GM12873 (cell line): ENCODE measurements at regions not wholly inside any gene's neighbourhood (a gene's known extent, or its start where the extent isn't known, plus 50 kb on each side); places are given as distances from the start of the nearest gene placed in this dataset.

ENCODE experiments used
- CTCF ChIP-seq: IDR thresholded peaks from 2 replicates; pipeline ENCODE4 v1.5.1; 2012; ENCODE audit warnings: low read depth, mild to moderate bottlenecking, moderate library complexity, low read length, control low read depth; ENCODE audit not compliant: insufficient read depth; ENCODE audit errors: missing control alignments

- TF ChIP-seq CTCF, result no peak
These were observed 216.1 kb upstream of the THUMPD2 start for GRCh38 chr2:39995005-39995737.

- TF ChIP-seq CTCF, result no peak
These were observed 215.1 kb upstream of the THUMPD2 start for GRCh38 chr2:39994151-39994550.

GRCh38 chr2:39991298-39991697, 212.2 kb upstream of the THUMPD2 start:
- no peak for TF ChIP-seq CTCF

GRCh38 chr2:39990335-39990900, 211.4 kb upstream of the THUMPD2 start:
- TF ChIP-seq CTCF, result no peak

GRCh38 chr2:39989888-39990287, 210.8 kb upstream of the THUMPD2 start:
- TF ChIP-seq CTCF, result no peak

- TF ChIP-seq CTCF, result no peak
These were observed 202.8 kb upstream of the THUMPD2 start for GRCh38 chr2:39981883-39982311.

GRCh38 chr2:39975476-39976020, 196.5 kb upstream of the THUMPD2 start:
- TF ChIP-seq CTCF, result no peak
